ENCODE measurements at regions not wholly inside any gene's neighbourhood (a gene's known extent, or its start where the extent isn't known, plus 50 kb on each side); places are given as distances from the start of the nearest gene placed in this dataset.
"Not testable (repeated sequence)": the region's sequence is repeated elsewhere in the genome, so short reads cannot be mapped to it uniquely, and the experiment has no call there.

DNA sequence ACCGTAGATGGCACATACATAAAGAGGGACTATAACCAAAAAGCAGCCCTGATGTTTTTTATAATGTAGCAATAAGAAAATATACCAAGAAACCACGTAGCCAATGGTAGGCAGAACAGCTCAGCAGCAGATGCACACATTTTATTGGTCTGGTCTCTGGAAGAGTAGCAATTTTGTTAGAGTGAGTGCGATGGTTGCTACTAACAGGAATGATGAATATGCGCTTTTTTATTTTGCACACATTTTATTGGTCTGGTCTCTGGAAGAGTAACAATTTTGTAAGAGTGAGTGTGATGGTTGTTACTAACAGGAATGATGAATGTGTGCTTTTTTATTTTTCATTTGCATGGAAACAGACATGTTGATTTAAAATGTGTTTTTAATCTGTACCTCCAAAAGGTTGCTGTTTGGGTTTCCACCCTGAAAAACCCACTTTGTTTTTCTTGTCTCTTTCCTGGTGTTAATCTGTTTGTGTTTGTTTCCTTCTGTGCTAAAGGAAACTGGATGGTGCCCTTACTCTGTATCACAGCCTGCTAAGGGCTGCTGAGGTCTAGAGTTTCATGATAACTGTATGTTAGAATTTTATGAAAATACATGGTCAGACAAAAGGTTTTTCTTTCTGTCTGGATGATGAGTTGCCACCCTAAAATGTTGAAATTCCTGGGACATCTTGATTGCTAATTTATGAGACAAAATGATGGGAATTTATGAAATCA is 221.1 kb downstream of the ZNF37A start:
- DNase-seq; H3K9me3 Mint-ChIP-seq; ATAC-seq (replicated peaks); H3K36me3 Mint-ChIP-seq (ENCODE audit: insufficient read depth); H3K4me1 Mint-ChIP-seq (ENCODE audit: low read depth in 2 of 2); H3K27ac Mint-ChIP-seq: not testable (repeated sequence)
- Mint-ChIP-seq H3K4me3 (peak overlapping the region in 1 of 2 donors; percentile 23), H3K27me3 (peaks cover 0 to 13% of the 10 kb centered on the region in 2 donors)

DNA sequence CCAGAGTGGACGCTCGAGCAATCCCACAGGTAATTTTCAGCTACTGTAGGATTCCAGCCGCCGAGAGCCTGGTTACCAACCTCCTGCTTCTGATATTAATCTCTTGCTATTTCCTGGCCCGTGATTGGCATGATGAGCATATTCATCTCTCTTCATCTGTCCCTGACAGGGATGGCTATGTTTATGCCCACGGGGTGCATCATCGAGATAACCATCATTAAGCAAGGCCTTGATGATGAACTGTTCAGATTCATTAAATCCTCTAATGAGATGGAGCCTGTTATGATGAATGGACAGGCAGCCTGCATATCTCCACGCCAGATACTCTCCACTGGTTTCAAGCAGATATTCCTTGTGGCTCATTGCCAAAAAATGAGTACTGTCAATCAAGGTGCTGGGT is 227.3 kb downstream of the ZNF37A start:
- H3K9me3 Mint-ChIP-seq; H3K27me3 Mint-ChIP-seq; H3K4me1 Mint-ChIP-seq (ENCODE audit: low read depth in 2 of 2); ATAC-seq (replicated peaks); H3K4me3 Mint-ChIP-seq; H3K36me3 Mint-ChIP-seq (ENCODE audit: insufficient read depth); DNase-seq; H3K27ac Mint-ChIP-seq: not testable (repeated sequence)

GRCh38 chr10:38330306-38330705 is 236.2 kb downstream of the ZNF37A start:
- not testable (repeated sequence) for H3K4me3 Mint-ChIP-seq; H3K27ac Mint-ChIP-seq; DNase-seq; ATAC-seq (replicated peaks); H3K9me3 Mint-ChIP-seq; H3K4me1 Mint-ChIP-seq (ENCODE audit: low read depth in 2 of 2); H3K36me3 Mint-ChIP-seq (ENCODE audit: insufficient read depth); H3K27me3 Mint-ChIP-seq

DNA sequence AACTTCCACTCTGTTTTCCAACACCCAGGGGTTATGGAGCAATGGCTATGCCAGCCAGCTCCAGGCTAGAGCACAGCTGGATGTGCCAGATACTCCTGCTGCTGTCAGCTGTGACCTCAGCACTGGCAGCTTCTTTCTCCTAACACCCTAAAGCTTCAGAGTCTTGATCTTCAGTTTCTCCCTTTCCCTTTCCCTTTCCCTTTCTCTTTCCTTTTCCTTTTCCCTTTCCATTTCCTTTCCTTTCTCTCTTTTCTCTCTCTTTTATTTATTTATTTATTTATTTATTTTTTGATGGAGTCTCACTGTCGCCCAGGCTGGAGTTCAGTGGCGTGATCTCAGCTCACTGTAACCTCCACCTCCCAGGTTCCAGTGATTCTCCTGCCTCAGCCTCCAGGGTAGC is 237.0 kb downstream of the ZNF37A start:
- not testable (repeated sequence) for H3K27me3 Mint-ChIP-seq; DNase-seq; H3K27ac Mint-ChIP-seq; H3K4me3 Mint-ChIP-seq; H3K36me3 Mint-ChIP-seq (ENCODE audit: insufficient read depth); ATAC-seq (replicated peaks); H3K4me1 Mint-ChIP-seq (ENCODE audit: low read depth in 2 of 2); H3K9me3 Mint-ChIP-seq

GRCh38 chr10:38333699-38334098 is 239.6 kb downstream of the ZNF37A start:
- not testable (repeated sequence) for H3K36me3 Mint-ChIP-seq (ENCODE audit: insufficient read depth); H3K27ac Mint-ChIP-seq; H3K4me3 Mint-ChIP-seq; H3K27me3 Mint-ChIP-seq; H3K9me3 Mint-ChIP-seq; ATAC-seq (replicated peaks); DNase-seq; H3K4me1 Mint-ChIP-seq (ENCODE audit: low read depth in 2 of 2)

DNA sequence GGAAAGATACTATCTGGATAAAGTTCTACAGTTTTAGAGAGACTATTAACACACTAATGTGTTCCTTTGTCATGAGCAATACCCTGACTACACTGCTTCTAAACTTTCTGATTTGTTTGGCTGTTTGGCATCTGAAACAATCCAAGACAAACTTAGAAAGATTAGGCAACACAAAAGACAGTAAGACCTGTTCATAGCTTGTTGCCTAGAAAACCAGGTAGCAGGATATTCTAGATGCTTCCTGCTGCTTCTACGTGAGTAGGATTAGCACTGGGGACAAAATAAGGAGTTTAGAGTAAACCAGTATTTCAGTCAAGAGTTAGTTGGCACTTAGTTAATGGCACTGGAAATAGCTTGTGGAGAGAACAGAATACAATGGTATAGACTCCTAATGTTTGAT is 256.5 kb downstream of the ZNF37A start:
- not testable (repeated sequence) for H3K4me1 Mint-ChIP-seq (ENCODE audit: low read depth in 2 of 2); ATAC-seq (replicated peaks)

DNA sequence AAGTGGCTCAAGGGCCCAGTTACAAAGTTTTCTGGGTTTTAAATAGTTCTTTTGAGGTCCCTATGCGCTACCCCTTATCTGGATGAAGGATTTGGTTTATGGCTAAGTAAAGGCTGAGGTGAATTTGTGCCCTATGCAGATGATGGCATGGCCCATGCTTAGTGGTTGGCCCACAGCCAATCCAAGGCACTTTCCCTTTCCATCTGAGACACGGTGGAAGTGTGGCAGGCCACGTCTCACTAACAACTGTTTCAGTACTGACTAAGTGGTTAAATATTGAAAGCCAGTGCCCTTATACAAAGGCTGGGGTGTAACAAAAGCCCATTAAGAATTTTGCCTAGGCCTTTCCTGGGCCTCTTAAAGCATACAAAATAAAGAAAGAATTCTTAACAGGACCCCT is 260.3 kb downstream of the ZNF37A start:
- not testable (repeated sequence) for DNase-seq; H3K9me3 Mint-ChIP-seq; H3K4me3 Mint-ChIP-seq; ATAC-seq (replicated peaks); H3K27me3 Mint-ChIP-seq; H3K27ac Mint-ChIP-seq; H3K4me1 Mint-ChIP-seq (ENCODE audit: low read depth in 2 of 2)
- H3K36me3 Mint-ChIP-seq (ENCODE audit: insufficient read depth), result peaks cover 16% of the 10 kb centered on the region

More for the DNA sequence above, 256.5 kb downstream of the ZNF37A start:
- H3K9me3 Mint-ChIP-seq; H3K4me3 Mint-ChIP-seq; H3K36me3 Mint-ChIP-seq (ENCODE audit: insufficient read depth); H3K27ac Mint-ChIP-seq; DNase-seq: not testable (repeated sequence)
- peaks cover 23 to 31% of the 10 kb centered on the region in 2 donors for H3K27me3 Mint-ChIP-seq

GRCh38 chr10:38355911-38356526 is 261.9 kb downstream of the ZNF37A start:
- not testable (repeated sequence) for H3K4me1 Mint-ChIP-seq (ENCODE audit: low read depth in 2 of 2); H3K9me3 Mint-ChIP-seq; H3K27me3 Mint-ChIP-seq
- Mint-ChIP-seq H3K27ac (peak overlapping the region; percentile 96), H3K36me3 (ENCODE audit: insufficient read depth) (peaks cover 16% of the 10 kb centered on the region), H3K4me3 (peak overlapping the region; percentile 89 to 91)
- DNase-seq, result peak; percentile 79 to 82 (median 81)
- peak; percentile 97 for ATAC-seq (replicated peaks)

DNA sequence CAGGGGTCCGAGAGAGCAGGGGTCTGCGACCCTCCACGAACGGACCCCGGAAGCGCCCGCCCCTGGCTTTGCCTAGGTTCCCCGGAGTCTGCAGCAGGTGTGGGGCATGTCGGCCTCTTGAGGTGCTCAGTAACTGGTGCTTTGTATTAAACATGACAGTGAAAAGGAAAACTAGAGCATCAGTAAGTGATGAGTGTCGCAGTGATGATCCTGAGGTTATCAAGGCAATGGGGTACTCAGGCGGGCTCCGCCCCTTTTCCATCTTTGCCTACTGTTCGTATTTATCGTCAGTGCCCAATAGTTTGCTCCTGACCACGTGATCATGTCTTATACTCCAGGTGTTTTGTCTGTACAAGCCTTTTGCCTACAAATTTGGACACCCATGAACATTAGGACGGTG is 262.4 kb downstream of the ZNF37A start:
- Mint-ChIP-seq H3K4me3 (peak overlapping the region; percentile 89 to 91), H3K36me3 (ENCODE audit: insufficient read depth) (peaks cover 18% of the 10 kb centered on the region), H3K27ac (peak overlapping the region; percentile 96)
- DNase-seq (peak in 1 of 3 experiments; percentile 5), ATAC-seq (replicated peaks) (peak; percentile 39)
- H3K27me3 Mint-ChIP-seq; H3K9me3 Mint-ChIP-seq; H3K4me1 Mint-ChIP-seq (ENCODE audit: low read depth in 2 of 2): not testable (repeated sequence)

- H3K36me3 Mint-ChIP-seq (ENCODE audit: insufficient read depth), result peaks cover 44% of the 10 kb centered on the region
- not testable (repeated sequence) for H3K4me1 Mint-ChIP-seq (ENCODE audit: low read depth in 2 of 2); H3K27me3 Mint-ChIP-seq; ATAC-seq (replicated peaks); H3K9me3 Mint-ChIP-seq; H3K4me3 Mint-ChIP-seq; DNase-seq
- peak overlapping the region; percentile 30 to 41 for H3K27ac Mint-ChIP-seq
Observed at GRCh38 chr10:38362514-38362913, 268.4 kb downstream of the ZNF37A start.

- not testable (repeated sequence) for H3K4me1 Mint-ChIP-seq (ENCODE audit: low read depth in 2 of 2); H3K27me3 Mint-ChIP-seq; DNase-seq; ATAC-seq (replicated peaks); H3K4me3 Mint-ChIP-seq; H3K9me3 Mint-ChIP-seq
- peaks cover 37% of the 10 kb centered on the region for H3K36me3 Mint-ChIP-seq (ENCODE audit: insufficient read depth)
- H3K27ac Mint-ChIP-seq, result peak overlapping the region in 1 of 2 donors; percentile 44
Observed at GRCh38 chr10:38364073-38364472, 269.9 kb downstream of the ZNF37A start.

DNA sequence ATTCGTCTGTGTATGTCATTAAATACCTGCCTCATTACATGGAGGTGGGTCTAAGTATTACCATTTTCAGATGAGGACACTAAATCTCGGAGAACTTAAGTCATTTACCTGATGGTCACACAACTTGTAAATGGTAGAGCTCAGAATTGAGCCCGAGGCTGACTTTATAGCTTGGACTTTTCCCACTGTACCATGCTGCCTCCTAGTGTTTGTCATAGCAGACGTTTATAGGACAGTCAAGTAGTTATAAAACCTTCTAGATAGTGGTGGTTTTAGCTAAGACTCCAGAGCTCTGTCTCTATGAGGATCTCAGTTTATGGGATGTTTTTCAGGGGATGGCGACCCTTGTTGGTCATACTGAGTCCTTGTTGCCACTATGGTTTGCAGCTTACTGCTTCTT is 271.8 kb downstream of the ZNF37A start:
- peak; percentile 59 for ATAC-seq (replicated peaks)
- H3K9me3 Mint-ChIP-seq; H3K4me1 Mint-ChIP-seq (ENCODE audit: low read depth in 2 of 2); H3K4me3 Mint-ChIP-seq; H3K27me3 Mint-ChIP-seq; H3K27ac Mint-ChIP-seq: not testable (repeated sequence)
- peaks cover 54% of the 10 kb centered on the region for H3K36me3 Mint-ChIP-seq (ENCODE audit: insufficient read depth)
- peak; percentile 6 to 9 (median 9) for DNase-seq

GRCh38 chr10:38383800-38384199 is 289.7 kb downstream of the ZNF37A start:
- H3K27me3 Mint-ChIP-seq; H3K36me3 Mint-ChIP-seq (ENCODE audit: insufficient read depth); DNase-seq; H3K9me3 Mint-ChIP-seq; ATAC-seq (replicated peaks); H3K27ac Mint-ChIP-seq; H3K4me1 Mint-ChIP-seq (ENCODE audit: low read depth in 2 of 2); H3K4me3 Mint-ChIP-seq: not testable (repeated sequence)

- not testable (repeated sequence) for H3K4me1 Mint-ChIP-seq (ENCODE audit: low read depth in 2 of 2); ATAC-seq (replicated peaks); H3K9me3 Mint-ChIP-seq; H3K27me3 Mint-ChIP-seq; H3K36me3 Mint-ChIP-seq (ENCODE audit: insufficient read depth); H3K27ac Mint-ChIP-seq; H3K4me3 Mint-ChIP-seq; DNase-seq
Observed at GRCh38 chr10:38386869-38387268, 292.7 kb downstream of the ZNF37A start.

Data from effector memory CD8-positive, alpha-beta T cell (primary cell).